Testis (tissue), 2 donors: ENCODE measurements at regions not wholly inside any gene's neighbourhood (a gene's known extent, or its start where the extent isn't known, plus 50 kb on each side); places are given as distances from the start of the nearest gene placed in this dataset.

Experiments
- DNase-seq: peaks from one replicate; pipeline ENCODE4 v3.0.0-alpha.2; 2019
- H3K27ac ChIP-seq, 2 donors: fragments of 200-600 bp; sonication (generic); one replicate each; pipeline ENCODE4 v1.5.1; 2019
- H3K27me3 ChIP-seq: fragments of 200-600 bp; sonication (generic); one replicate; pipeline ENCODE4 v1.5.1; 2019
- H3K36me3 ChIP-seq: fragments of 200-600 bp; sonication (generic); one replicate; pipeline ENCODE4 v1.5.1; 2017; ENCODE audit warnings: low read depth; ENCODE audit errors: missing control alignments
- H3K4me1 ChIP-seq: fragments of 200-600 bp; sonication (generic); one replicate; pipeline ENCODE4 v1.5.1; 2019
- H3K4me3 ChIP-seq, 2 donors: fragments of 200-600 bp; sonication (generic); one replicate each; pipeline ENCODE4 v1.5.1; 2017 to 2019
- H3K9me3 ChIP-seq: fragments of 200-600 bp; sonication (generic); one replicate; pipeline ENCODE4 v1.5.1; 2017
- POLR2A ChIP-seq: fragments of 450-650 bp; IDR thresholded peaks from one replicate; pipeline ENCODE4 v1.6.1; 2017; ENCODE audit warnings: antibody characterized with exemption, mild to moderate bottlenecking, moderate library complexity
- WGBS, 2 donors: methylation state at CpG; one replicate each; pipeline ENCODE4 v1.1.5; 2018; 5-methylcytosine and 5-hydroxymethylcytosine counted together
- intact Hi-C: fragments of 100-400 bp; cut with DNase I; formaldehyde crosslinking; loops from one replicate; pipeline ENCODE4 v1.15.1; 2023; ENCODE audit warnings: low total_unique reads
- TF ChIP-seq, protein P1 (sequence below), 3 experiments: fragments of 450-650 bp in 2 of 3; fragments of 200-600 bp in 1 of 3; sonication (generic) in 1 of 3; IDR thresholded peaks; one replicate each; pipeline ENCODE4 v1.5.1; 2016 to 2019; ENCODE audit warnings: antibody characterized with exemption in 3 of 3, mild to moderate bottlenecking in 2 of 3, moderate library complexity in 1 of 3

DNA sequence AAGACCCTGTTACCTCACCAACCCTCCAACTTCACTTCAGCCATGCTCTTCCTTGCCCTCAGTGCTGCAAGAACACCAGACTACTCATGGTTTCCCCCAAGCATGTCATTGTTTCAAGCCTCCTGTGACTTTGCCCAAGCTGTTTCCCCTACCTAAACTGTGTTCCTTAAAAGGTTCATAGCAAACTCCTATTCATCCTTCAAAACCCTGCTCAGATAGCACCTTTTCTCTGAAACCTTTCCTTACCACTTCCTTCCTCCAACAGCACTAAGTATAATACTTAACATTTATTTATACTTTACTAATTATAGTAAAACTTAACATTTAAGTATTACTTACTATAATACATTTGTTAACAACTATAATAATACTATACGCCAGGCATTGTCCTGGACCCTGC is 136.2 kb downstream of the CCT6B start:
- H3K4me1 ChIP-seq, result no peaks in the 10 kb centered on the region
- WGBS, 2 donors, result 88 to 93% methylated on average over 1 of the region's 1 CpG

DNA sequence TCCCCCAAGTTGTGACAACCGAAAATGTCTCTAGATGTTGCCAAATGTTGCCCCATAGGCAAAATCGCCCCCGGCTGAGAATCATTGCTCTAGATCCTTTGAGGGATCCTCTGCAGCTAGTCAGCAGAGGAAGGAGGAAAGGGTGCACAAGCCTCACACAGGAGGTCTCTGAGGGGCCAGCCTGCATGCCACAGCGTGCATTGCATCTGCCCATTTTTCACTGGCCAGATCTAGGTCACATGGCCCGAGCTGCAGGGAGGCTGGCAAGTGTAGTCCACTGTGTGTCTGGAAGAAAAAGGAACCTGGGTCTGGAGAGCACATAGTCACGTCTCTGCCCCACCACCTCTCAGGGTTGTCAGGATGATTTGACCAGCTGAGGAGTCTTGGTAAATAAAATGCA is 138.2 kb downstream of the CCT6B start:
- H3K9me3 ChIP-seq, result no peaks in the 10 kb centered on the region
- intact Hi-C loops, result no loop called here
- H3K4me1 ChIP-seq, result no peaks in the 10 kb centered on the region
- no peak overlapping the region for H3K4me3 ChIP-seq
- TF ChIP-seq, protein P1, sequence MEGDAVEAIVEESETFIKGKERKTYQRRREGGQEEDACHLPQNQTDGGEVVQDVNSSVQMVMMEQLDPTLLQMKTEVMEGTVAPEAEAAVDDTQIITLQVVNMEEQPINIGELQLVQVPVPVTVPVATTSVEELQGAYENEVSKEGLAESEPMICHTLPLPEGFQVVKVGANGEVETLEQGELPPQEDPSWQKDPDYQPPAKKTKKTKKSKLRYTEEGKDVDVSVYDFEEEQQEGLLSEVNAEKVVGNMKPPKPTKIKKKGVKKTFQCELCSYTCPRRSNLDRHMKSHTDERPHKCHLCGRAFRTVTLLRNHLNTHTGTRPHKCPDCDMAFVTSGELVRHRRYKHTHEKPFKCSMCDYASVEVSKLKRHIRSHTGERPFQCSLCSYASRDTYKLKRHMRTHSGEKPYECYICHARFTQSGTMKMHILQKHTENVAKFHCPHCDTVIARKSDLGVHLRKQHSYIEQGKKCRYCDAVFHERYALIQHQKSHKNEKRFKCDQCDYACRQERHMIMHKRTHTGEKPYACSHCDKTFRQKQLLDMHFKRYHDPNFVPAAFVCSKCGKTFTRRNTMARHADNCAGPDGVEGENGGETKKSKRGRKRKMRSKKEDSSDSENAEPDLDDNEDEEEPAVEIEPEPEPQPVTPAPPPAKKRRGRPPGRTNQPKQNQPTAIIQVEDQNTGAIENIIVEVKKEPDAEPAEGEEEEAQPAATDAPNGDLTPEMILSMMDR (IDR thresholded peaks at IDR 0.05), result no peak
- TF ChIP-seq POLR2A, result no peak
- H3K27me3 ChIP-seq, result no peaks in the 10 kb centered on the region
- no peak for DNase-seq
- no peaks in the 10 kb centered on the region for H3K36me3 ChIP-seq
- H3K27ac ChIP-seq, result no peak overlapping the region
- 46 to 68% methylated on average over 3 to 6 of the region's 6 CpGs for WGBS, 2 donors

More for the DNA sequence above, 136.2 kb downstream of the CCT6B start:
- H3K9me3 ChIP-seq, result no peaks in the 10 kb centered on the region
- no peak overlapping the region for H3K4me3 ChIP-seq
- H3K27me3 ChIP-seq, result no peaks in the 10 kb centered on the region
- H3K36me3 ChIP-seq, result no peaks in the 10 kb centered on the region
- H3K27ac ChIP-seq, result no peak overlapping the region
- no peak for DNase-seq
- intact Hi-C loops, result no loop called here
- TF ChIP-seq, protein P1 (IDR thresholded peaks at IDR 0.05), result no peak
- TF ChIP-seq POLR2A, result no peak

GRCh38 chr17:34822007-34822739 is 139.1 kb downstream of the CCT6B start:
- intact Hi-C loops, result no loop called here
- no peak overlapping the region for H3K27ac ChIP-seq
- WGBS, 2 donors, result 63 to 80% methylated on average over 8 to 10 of the region's 10 CpGs
- H3K4me3 ChIP-seq, result no peak overlapping the region
- no peaks in the 10 kb centered on the region for H3K9me3 ChIP-seq
- DNase-seq, result no peak
- H3K36me3 ChIP-seq, result no peaks in the 10 kb centered on the region
- no peaks in the 10 kb centered on the region for H3K4me1 ChIP-seq
- no peak for TF ChIP-seq POLR2A
- TF ChIP-seq, protein P1 (IDR thresholded peaks at IDR 0.05), result no peak
- no peaks in the 10 kb centered on the region for H3K27me3 ChIP-seq

- 58 to 66% methylated on average over 4 of the region's 4 CpGs for WGBS, 2 donors
- Histone ChIP-seq H3K4me1 (no peaks in the 10 kb centered on the region), H3K4me3 (no peak overlapping the region), H3K27me3 (no peaks in the 10 kb centered on the region), H3K27ac (no peak overlapping the region), H3K9me3 (no peaks in the 10 kb centered on the region), H3K36me3 (no peaks in the 10 kb centered on the region)
- intact Hi-C loops, result no loop called here
- no peak for DNase-seq
- no peak for TF ChIP-seq POLR2A
- TF ChIP-seq, protein P1 (IDR thresholded peaks at IDR 0.05), result no peak
Observed at GRCh38 chr17:34820922-34821321, 140.3 kb downstream of the CCT6B start.

GRCh38 chr17:34820248-34820801 is 140.9 kb downstream of the CCT6B start:
- TF ChIP-seq POLR2A, result no peak
- TF ChIP-seq, protein P1 (IDR thresholded peaks at IDR 0.05), result no peak
- no peaks in the 10 kb centered on the region for H3K27me3 ChIP-seq
- H3K4me1 ChIP-seq, result no peaks in the 10 kb centered on the region
- no peaks in the 10 kb centered on the region for H3K9me3 ChIP-seq
- intact Hi-C loops, result no loop called here
- H3K27ac ChIP-seq, result no peak overlapping the region
- H3K36me3 ChIP-seq, result no peaks in the 10 kb centered on the region
- WGBS, 2 donors, result 55 to 62% methylated on average over 8 of the region's 8 CpGs
- no peak for DNase-seq
- H3K4me3 ChIP-seq, result no peak overlapping the region
